H9 (cell line): ENCODE measurements at regions not wholly inside any gene's neighbourhood (a gene's known extent, or its start where the extent isn't known, plus 50 kb on each side); places are given as distances from the start of the nearest gene placed in this dataset.

Experiments used
- DNase-seq: peaks from one replicate; pipeline ENCODE4 v3.0.0-alpha.2; 2017
- H2AFZ ChIP-seq: one replicate; pipeline ENCODE4 v1.6.1; 2013; ENCODE audit warnings: mild to moderate bottlenecking, low read length, control low read depth, moderate library complexity
- H2AK5ac ChIP-seq: 2 replicates; pipeline ENCODE4 v1.6.1; 2013; ENCODE audit warnings: low read length, control low read depth, mixed read lengths; ENCODE audit not compliant: insufficient read length
- H2BK120ac ChIP-seq: one replicate; pipeline ENCODE4 v1.6.1; 2013; ENCODE audit warnings: low read depth, mild to moderate bottlenecking, low read length, control low read depth, inconsistent platforms; ENCODE audit not compliant: poor library complexity, severe bottlenecking
- H2BK12ac ChIP-seq: 2 replicates; pipeline ENCODE4 v1.6.1; 2013; ENCODE audit warnings: low read length, control low read depth, mixed read lengths, low read depth; ENCODE audit not compliant: insufficient read length
- H2BK15ac ChIP-seq: 2 replicates; pipeline ENCODE4 v1.6.1; 2013; ENCODE audit warnings: low read depth, low read length, control low read depth
- H2BK20ac ChIP-seq: one replicate; pipeline ENCODE4 v1.6.1; 2013; ENCODE audit warnings: low read depth, mild to moderate bottlenecking, low read length, control low read depth, inconsistent platforms; ENCODE audit not compliant: poor library complexity, severe bottlenecking
- H2BK5ac ChIP-seq: 2 replicates; pipeline ENCODE4 v1.6.1; 2013; ENCODE audit warnings: low read length, control low read depth, mixed read lengths; ENCODE audit not compliant: insufficient read length
- H3K14ac ChIP-seq: 2 replicates; pipeline ENCODE4 v1.6.1; 2013; ENCODE audit warnings: low read length, control low read depth; ENCODE audit not compliant: insufficient read depth
- H3K18ac ChIP-seq: 2 replicates; pipeline ENCODE4 v1.6.1; 2013; ENCODE audit warnings: low read depth, mild to moderate bottlenecking, mixed read lengths, low read length, control low read depth; ENCODE audit not compliant: insufficient read length
- H3K23ac ChIP-seq: 2 replicates; pipeline ENCODE4 v1.6.1; 2013; ENCODE audit warnings: low read length, control low read depth, mixed read lengths, low read depth; ENCODE audit not compliant: insufficient read length
- H3K23me2 ChIP-seq: 2 replicates; pipeline ENCODE4 v1.6.1; 2013; ENCODE audit warnings: low read depth, mild to moderate bottlenecking, mixed read lengths, low read length, control low read depth; ENCODE audit not compliant: insufficient read length, poor library complexity, severe bottlenecking
- H3K27ac ChIP-seq: 2 replicates; pipeline ENCODE4 v1.5.1; 2013; ENCODE audit warnings: low read length, control low read depth, mixed read lengths, low read depth; ENCODE audit not compliant: insufficient read length
- H3K27me3 ChIP-seq: 2 replicates; pipeline ENCODE4 v1.6.1; 2013; ENCODE audit warnings: low read length, control low read depth, inconsistent platforms; ENCODE audit not compliant: insufficient read depth
- H3K4ac ChIP-seq: 2 replicates; pipeline ENCODE4 v1.6.1; 2013; ENCODE audit warnings: low read depth, mild to moderate bottlenecking, control low read depth, inconsistent platforms, low read length, moderate library complexity
- H3K4me1 ChIP-seq: 2 replicates; pipeline ENCODE4 v1.6.1; 2013; ENCODE audit warnings: low read length, control low read depth, inconsistent platforms; ENCODE audit not compliant: insufficient read depth
- H3K4me2 ChIP-seq: 2 replicates; pipeline ENCODE4 v1.6.1; 2013; ENCODE audit warnings: low read length, control low read depth, mixed read lengths; ENCODE audit not compliant: insufficient read length, insufficient read depth
- H3K56ac ChIP-seq: 2 replicates; pipeline ENCODE4 v1.6.1; 2013; ENCODE audit warnings: low read depth, mild to moderate bottlenecking, mixed read lengths, low read length, control low read depth; ENCODE audit not compliant: insufficient read length
- H3K79me1 ChIP-seq: 2 replicates; pipeline ENCODE4 v1.6.1; 2013; ENCODE audit warnings: low read depth, mild to moderate bottlenecking, moderate library complexity, low read length, control low read depth, inconsistent platforms; ENCODE audit not compliant: insufficient read depth, poor library complexity, severe bottlenecking
- H3K79me2 ChIP-seq: 2 replicates; pipeline ENCODE4 v1.6.1; 2013; ENCODE audit warnings: low read length, control low read depth, inconsistent platforms; ENCODE audit not compliant: insufficient read depth
- H3K9ac ChIP-seq: 2 replicates; pipeline ENCODE4 v1.6.1; 2013; ENCODE audit warnings: low read length, control low read depth, mixed read lengths; ENCODE audit not compliant: insufficient read length; ENCODE audit errors: extremely low read depth
- H3K9me3 ChIP-seq: one replicate; pipeline ENCODE4 v1.6.1; 2013; ENCODE audit warnings: low read depth, low read length, inconsistent platforms; ENCODE audit not compliant: control insufficient read depth
- H3T11ph ChIP-seq: one replicate; pipeline ENCODE4 v1.6.1; 2013; ENCODE audit warnings: mild to moderate bottlenecking, low read length, control low read depth, inconsistent platforms
- H4K20me1 ChIP-seq: one replicate; pipeline ENCODE4 v1.6.1; 2013; ENCODE audit not compliant: control insufficient read depth, insufficient read length, insufficient read depth
- H4K5ac ChIP-seq: 2 replicates; pipeline ENCODE4 v1.6.1; 2013; ENCODE audit warnings: low read depth, mild to moderate bottlenecking, mixed read lengths, low read length, control low read depth; ENCODE audit not compliant: insufficient read length
- H4K8ac ChIP-seq: replicated peaks from 2 replicates; pipeline ENCODE4 v1.6.1; 2013; ENCODE audit warnings: low read length, control low read depth, mixed read lengths, low read depth; ENCODE audit not compliant: insufficient read length
- H4K91ac ChIP-seq: 2 replicates; pipeline ENCODE4 v1.6.1; 2013; ENCODE audit warnings: low read depth, mild to moderate bottlenecking, moderate library complexity, mixed read lengths, low read length, control low read depth; ENCODE audit not compliant: insufficient read length
- H3K27ac Mint-ChIP-seq, 3 experiments: 2 replicates in 2 of 3; 3 replicates in 1 of 3; pipeline ENCODE4 v1.8.0; 2020 to 2021; ENCODE audit warnings: mixed read lengths in 3 of 3, mild to moderate bottlenecking in 1 of 3, moderate library complexity in 1 of 3
- H3K27me3 Mint-ChIP-seq: 2 replicates; pipeline ENCODE4 v1.8.0; 2021; ENCODE audit warnings: low read depth, mild to moderate bottlenecking, moderate library complexity, mixed read lengths
- H3K36me3 Mint-ChIP-seq, 3 experiments: 2 replicates in 2 of 3; 3 replicates in 1 of 3; pipeline ENCODE4 v1.8.0; 2020 to 2021; ENCODE audit warnings: low read depth in 3 of 3, mixed read lengths in 3 of 3; ENCODE audit not compliant: insufficient read depth in 1 of 3
- H3K4me1 Mint-ChIP-seq, 2 experiments: 2 replicates each; pipeline ENCODE4 v1.8.0; 2020; ENCODE audit warnings: mixed read lengths in 2 of 2
- H3K4me3 Mint-ChIP-seq, 2 experiments: 2 replicates in 1 of 2; 3 replicates in 1 of 2; pipeline ENCODE4 v1.8.0; 2020 to 2021; ENCODE audit warnings: mild to moderate bottlenecking in 2 of 2, mixed read lengths in 2 of 2, moderate library complexity in 1 of 2
- H3K9me3 Mint-ChIP-seq, 2 experiments: 2 replicates in 1 of 2; 3 replicates in 1 of 2; pipeline ENCODE4 v1.8.0; 2020; ENCODE audit warnings: mild to moderate bottlenecking in 2 of 2, mixed read lengths in 2 of 2, moderate library complexity in 1 of 2
- CTCF ChIP-seq: fragments of 200-600 bp; sonication (generic); conservative IDR thresholded peaks from 3 replicates; pipeline ENCODE4 v1.8.0; 2021; ENCODE audit warnings: antibody characterized with exemption, mild to moderate bottlenecking
- WGBS: extraction: QIAGEN DNeasy Blood & Tissue Kit; methylation state at CpG from one replicate; pipeline ENCODE4 v1.1.7; 2013; ENCODE audit warnings: missing lambda C conversion rate, low lambda C conversion rate, mixed read lengths; ENCODE audit not compliant: insufficient read length; ENCODE audit errors: extremely low coverage; 5-methylcytosine and 5-hydroxymethylcytosine counted together

GRCh38 chr3:76310089-76310488 is 524.7 kb upstream of the ZNF717 start:
- no peak overlapping the region for H3K18ac ChIP-seq
- H2BK5ac ChIP-seq, result no peak overlapping the region
- no peak overlapping the region for H3K27ac ChIP-seq
- peaks cover 0 to 2% of the 10 kb centered on the region in 2 experiments; a peak in 2 of 5 replicates for H3K9me3 Mint-ChIP-seq
- no peak overlapping the region for H2BK20ac ChIP-seq
- H3K79me1 ChIP-seq, result no peaks in the 10 kb centered on the region
- no peak for DNase-seq
- no peak overlapping the region for H2AK5ac ChIP-seq
- no peaks in the 10 kb centered on the region for H3K23me2 ChIP-seq
- no peak for TF ChIP-seq CTCF
- no peak overlapping the region for H2AFZ ChIP-seq
- no peak overlapping the region for H3T11ph ChIP-seq
- H3K79me2 ChIP-seq, result no peaks in the 10 kb centered on the region
- H3K4ac ChIP-seq, result no peak overlapping the region
- no peak overlapping the region for H4K8ac ChIP-seq
- no peak overlapping the region for H2BK15ac ChIP-seq
- no peaks in the 10 kb centered on the region for H3K4me1 ChIP-seq
- H3K27me3 ChIP-seq, result no peaks in the 10 kb centered on the region
- no peak overlapping the region for H2BK120ac ChIP-seq
- H3K14ac ChIP-seq, result no peak overlapping the region
- no peak overlapping the region for H4K5ac ChIP-seq
- no peak overlapping the region for H3K4me2 ChIP-seq
- H3K9ac ChIP-seq, result no peak overlapping the region
- no peaks in the 10 kb centered on the region for H4K20me1 ChIP-seq
- H4K91ac ChIP-seq, result no peak overlapping the region
- H3K36me3 Mint-ChIP-seq, result no peaks in the 10 kb centered on the region
- no CpG with 5 or more reads among the region's 8 CpGs for WGBS
- no peak overlapping the region for H3K23ac ChIP-seq
- no peaks in the 10 kb centered on the region for H3K9me3 ChIP-seq
- no peak overlapping the region for H3K4me3 Mint-ChIP-seq
- no peak overlapping the region for H2BK12ac ChIP-seq
- no peak overlapping the region for H3K27ac Mint-ChIP-seq
- H3K56ac ChIP-seq, result no peak overlapping the region
- peaks cover 3 to 12% of the 10 kb centered on the region in 2 experiments; a peak in 2 of 4 replicates for H3K4me1 Mint-ChIP-seq
- H3K27me3 Mint-ChIP-seq, result no peaks in the 10 kb centered on the region
